Lower leg skin (tissue), 4 donors: ENCODE measurements at regions not wholly inside any gene's neighbourhood (a gene's known extent, or its start where the extent isn't known, plus 50 kb on each side); places are given as distances from the start of the nearest gene placed in this dataset.

ENCODE experiments used
- DNase-seq, 2 donors: peaks; one replicate each; pipeline ENCODE4 v3.0.0-alpha.2; 2019; ENCODE audit warnings: low spot score in 2 of 2
- H3K4me3 ChIP-seq: fragments of 200-600 bp; sonication (generic); 2 replicates; pipeline ENCODE4 v1.5.1; 2017; ENCODE audit warnings: mild to moderate bottlenecking, low read depth; ENCODE audit not compliant: poor library complexity, severe bottlenecking
- POLR2A ChIP-seq, 2 donors: fragments of 450-650 bp; IDR thresholded peaks; one replicate each; pipeline ENCODE4 v1.6.1; 2016 to 2017; ENCODE audit warnings: antibody characterized with exemption in 2 of 2, mild to moderate bottlenecking in 1 of 2, moderate library complexity in 1 of 2
- WGBS, 2 donors: methylation state at CpG; one replicate each; pipeline ENCODE4 v1.1.5; 2018; 5-methylcytosine and 5-hydroxymethylcytosine counted together
- intact Hi-C: fragments of 100-400 bp; cut with DNase I; formaldehyde crosslinking; loops from one replicate; pipeline ENCODE4 v1.15.0; 2023; ENCODE audit warnings: low total_unique reads
- TF ChIP-seq, protein P1 (sequence below), 3 donors: fragments of 450-650 bp; IDR thresholded peaks; one replicate each; pipeline ENCODE4 v1.5.1; 2016; ENCODE audit warnings: antibody characterized with exemption in 3 of 3, mild to moderate bottlenecking in 3 of 3, moderate library complexity in 2 of 3

DNA sequence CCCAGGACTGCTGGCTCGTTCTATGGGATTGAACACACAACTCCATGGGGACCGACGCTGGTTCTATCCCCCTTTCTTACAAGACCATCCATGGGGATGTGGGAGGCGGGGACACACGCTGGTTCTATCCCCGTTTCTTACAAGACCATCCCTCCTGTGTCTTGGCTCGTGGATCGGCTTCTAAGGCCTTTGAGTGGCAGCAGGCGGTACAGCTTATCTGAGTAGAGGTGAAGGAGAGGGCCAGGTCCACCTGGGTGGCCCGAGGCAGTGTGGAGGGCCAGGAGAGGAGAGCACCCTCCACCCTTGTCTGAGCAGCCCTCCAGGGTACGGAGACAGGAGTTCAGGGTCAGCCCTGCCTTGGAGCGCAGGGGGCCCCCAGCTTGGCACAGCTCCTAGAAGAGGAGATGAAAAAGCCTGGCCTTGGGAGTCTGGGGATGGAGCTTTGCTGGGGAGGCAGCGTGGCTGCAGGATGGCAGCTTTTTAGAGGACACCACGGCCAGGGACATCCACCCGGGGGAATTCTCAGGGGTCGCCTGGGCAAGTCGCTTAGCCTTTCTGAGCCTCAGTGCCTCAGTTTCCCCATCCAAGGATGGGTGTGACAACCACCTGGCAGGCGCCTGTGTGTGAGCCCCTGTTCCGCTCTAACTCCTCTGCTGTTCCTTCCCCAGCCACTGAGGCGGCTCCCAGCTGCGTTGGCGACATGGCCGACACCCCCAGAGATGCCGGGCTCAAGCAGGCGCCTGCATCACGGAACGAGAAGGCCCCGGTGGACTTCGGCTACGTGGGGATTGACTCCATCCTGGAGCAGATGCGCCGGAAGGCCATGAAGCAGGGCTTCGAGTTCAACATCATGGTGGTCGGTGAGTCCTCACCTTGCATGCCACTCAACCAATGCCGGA lies 341.0 kb downstream of the SEC14L1 start:
- H3K4me3 ChIP-seq, result no peak overlapping the region
- TF ChIP-seq POLR2A (IDR thresholded peaks at IDR 0.05), result no peak
- TF ChIP-seq, protein P1, sequence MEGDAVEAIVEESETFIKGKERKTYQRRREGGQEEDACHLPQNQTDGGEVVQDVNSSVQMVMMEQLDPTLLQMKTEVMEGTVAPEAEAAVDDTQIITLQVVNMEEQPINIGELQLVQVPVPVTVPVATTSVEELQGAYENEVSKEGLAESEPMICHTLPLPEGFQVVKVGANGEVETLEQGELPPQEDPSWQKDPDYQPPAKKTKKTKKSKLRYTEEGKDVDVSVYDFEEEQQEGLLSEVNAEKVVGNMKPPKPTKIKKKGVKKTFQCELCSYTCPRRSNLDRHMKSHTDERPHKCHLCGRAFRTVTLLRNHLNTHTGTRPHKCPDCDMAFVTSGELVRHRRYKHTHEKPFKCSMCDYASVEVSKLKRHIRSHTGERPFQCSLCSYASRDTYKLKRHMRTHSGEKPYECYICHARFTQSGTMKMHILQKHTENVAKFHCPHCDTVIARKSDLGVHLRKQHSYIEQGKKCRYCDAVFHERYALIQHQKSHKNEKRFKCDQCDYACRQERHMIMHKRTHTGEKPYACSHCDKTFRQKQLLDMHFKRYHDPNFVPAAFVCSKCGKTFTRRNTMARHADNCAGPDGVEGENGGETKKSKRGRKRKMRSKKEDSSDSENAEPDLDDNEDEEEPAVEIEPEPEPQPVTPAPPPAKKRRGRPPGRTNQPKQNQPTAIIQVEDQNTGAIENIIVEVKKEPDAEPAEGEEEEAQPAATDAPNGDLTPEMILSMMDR (IDR thresholded peaks at IDR 0.05), result no peak
- intact Hi-C loops, result loop anchor here (10.0 kb wide), 1 partner anchor 47 kb away; no protein-coding TSS in a partner anchor
- no peak for DNase-seq
- WGBS, 2 donors, result 82 to 91% methylated on average over 21 to 34 of the region's 35 CpGs

DNA sequence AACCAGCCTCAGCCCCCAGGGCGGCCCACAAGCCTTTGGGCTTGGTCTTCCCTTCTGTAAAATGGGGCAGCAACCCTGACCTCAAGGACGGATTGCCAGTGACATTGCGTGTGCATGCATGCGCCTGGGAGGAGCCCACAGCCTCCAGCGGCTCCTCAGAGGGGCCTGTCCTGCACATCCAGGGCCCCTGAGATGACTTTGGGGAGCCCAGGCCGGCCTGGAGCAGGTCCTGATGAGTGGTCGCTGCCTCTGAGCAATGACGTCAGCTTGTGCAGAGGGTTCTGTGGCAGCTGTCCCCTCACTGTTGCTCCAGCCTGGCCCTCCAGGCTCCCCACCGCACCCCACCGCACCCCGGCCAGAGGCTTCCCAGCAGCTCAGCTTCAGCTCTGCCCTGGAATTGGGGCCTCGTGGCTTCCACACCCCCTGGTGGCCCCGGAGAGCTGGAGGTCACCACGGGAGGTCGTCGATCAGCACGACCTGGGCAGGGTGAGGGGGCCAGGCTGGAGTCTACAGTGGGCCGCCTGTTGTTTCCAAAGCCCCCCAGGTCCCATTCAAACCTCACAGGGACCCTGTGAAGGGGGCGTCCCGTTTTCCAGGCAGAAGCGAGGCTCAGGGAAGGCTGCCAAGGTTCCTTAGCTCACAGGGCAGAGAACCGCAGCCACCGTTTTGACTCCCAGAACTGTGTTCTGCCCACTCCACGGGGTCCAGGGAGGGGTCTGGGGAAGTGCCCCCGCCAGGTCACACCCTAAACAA lies 341.8 kb downstream of the SEC14L1 start:
- no peak for DNase-seq
- intact Hi-C loops, result loop anchor here (10.0 kb wide), 1 partner anchor 48 kb away; no protein-coding TSS in a partner anchor

DNA sequence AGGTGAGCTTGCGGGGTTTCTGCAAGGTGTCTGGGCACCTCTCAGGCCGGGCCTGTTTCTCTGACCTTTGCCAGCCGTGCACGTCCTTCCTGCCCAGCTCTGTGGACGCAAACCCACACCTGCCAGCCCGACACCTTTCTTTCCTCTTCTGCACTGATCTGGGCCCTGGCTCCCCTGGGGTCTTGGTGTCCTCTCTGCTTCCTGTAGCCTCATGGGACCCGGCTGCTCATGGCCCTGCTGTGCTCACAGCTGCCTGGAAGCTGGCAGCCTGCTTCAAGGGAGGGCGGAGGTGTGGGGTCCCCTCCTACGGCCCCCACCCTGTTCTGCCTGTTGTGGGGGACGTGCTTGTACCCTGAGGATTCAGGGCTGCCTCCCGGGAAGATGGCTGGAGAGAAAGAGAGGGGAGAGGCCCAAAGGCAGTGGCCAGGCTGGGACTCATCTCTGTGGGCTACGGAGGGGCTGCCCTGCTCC lies 342.4 kb downstream of the SEC14L1 start:
- DNase-seq, result no peak
- H3K4me3 ChIP-seq, result no peak overlapping the region
- intact Hi-C loops, result loop anchor here (10.0 kb wide), 1 partner anchor 48 kb away; no protein-coding TSS in a partner anchor
- TF ChIP-seq POLR2A (IDR thresholded peaks at IDR 0.05), result no peak
- TF ChIP-seq, protein P1 (IDR thresholded peaks at IDR 0.05), result no peak
- WGBS, 2 donors, result 91 to 96% methylated on average over 12 of the region's 12 CpGs

More for the DNA sequence above, 341.8 kb downstream of the SEC14L1 start:
- H3K4me3 ChIP-seq, result no peak overlapping the region
- TF ChIP-seq, protein P1 (IDR thresholded peaks at IDR 0.05), result no peak
- no peak for TF ChIP-seq POLR2A (IDR thresholded peaks at IDR 0.05)
- 75 to 76% methylated on average over 13 to 20 of the region's 25 CpGs for WGBS, 2 donors

DNA sequence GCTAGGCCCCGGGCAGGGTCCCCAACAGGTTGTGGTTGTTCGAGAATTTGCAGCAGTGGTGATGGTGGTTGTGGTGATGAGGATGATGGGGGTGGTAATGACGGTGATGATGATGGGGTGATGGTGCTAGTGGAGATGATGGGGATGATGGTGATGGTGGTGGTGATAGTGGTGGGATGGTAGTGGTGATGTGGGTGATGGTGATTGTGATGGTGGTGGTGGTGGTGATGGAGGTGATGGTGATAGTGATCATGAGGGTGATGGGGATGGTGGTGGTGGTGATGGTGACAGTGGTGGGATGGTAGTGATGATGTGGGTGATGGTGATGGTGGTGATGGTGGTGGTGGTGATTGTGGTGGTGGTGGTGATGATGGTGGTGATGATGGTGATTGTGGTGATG lies 343.3 kb downstream of the SEC14L1 start:
- TF ChIP-seq POLR2A (IDR thresholded peaks at IDR 0.05), result no peak
- TF ChIP-seq, protein P1 (IDR thresholded peaks at IDR 0.05), result peak in 1 of 3 donors; percentile 6
- 87 to 97% methylated on average over 3 of the region's 3 CpGs for WGBS, 2 donors
- DNase-seq, result no peak
- intact Hi-C loops, result loop anchor here (10.0 kb wide), 1 partner anchor 49 kb away; no protein-coding TSS in a partner anchor
- no peak overlapping the region for H3K4me3 ChIP-seq

GRCh38 chr17:77485089-77485833 lies 344.5 kb downstream of the SEC14L1 start:
- H3K4me3 ChIP-seq, result no peak overlapping the region
- intact Hi-C loops, result loop anchor here (5.0 to 10.0 kb wide), 2 partner anchors 50 to 393 kb away; no protein-coding TSS in a partner anchor
- DNase-seq, result no peak
- TF ChIP-seq POLR2A (IDR thresholded peaks at IDR 0.05), result no peak
- TF ChIP-seq, protein P1 (IDR thresholded peaks at IDR 0.05), result no peak
- 90 to 94% methylated on average over 5 of the region's 5 CpGs for WGBS, 2 donors
